Hematopoietic multipotent progenitor cell treated with erythropoietin and hydrocortisone succinate and interleukin-3 and kit ligand, for 4 days (in vitro differentiated cells): ENCODE measurements at regions not wholly inside any gene's neighbourhood (a gene's known extent, or its start where the extent isn't known, plus 50 kb on each side); places are given as distances from the start of the nearest gene placed in this dataset.

Experiments
- DNase-seq: peaks from one replicate; pipeline ENCODE4 v3.0.0-alpha.2; 2015

DNA sequence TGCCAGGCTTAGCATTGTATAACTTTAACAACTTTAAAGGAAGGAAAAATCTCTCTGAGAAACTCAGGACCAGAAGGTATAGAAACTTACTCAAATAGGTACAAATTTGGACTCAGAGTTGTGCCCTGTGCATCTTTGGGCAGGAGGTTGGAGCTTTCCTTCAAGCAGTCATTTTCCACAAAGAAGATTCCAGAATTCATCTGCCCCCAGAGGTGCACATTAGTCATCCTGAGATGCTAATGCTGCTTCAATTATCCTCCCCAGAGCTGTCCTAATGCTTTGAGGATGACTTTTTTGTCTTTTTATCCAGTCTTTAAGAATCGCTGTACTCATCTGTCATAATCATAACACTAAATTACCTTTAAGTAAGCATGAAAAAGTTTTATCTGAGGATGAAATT lies 243.0 kb upstream of the WWC1 start:
- no peak for DNase-seq

DNA sequence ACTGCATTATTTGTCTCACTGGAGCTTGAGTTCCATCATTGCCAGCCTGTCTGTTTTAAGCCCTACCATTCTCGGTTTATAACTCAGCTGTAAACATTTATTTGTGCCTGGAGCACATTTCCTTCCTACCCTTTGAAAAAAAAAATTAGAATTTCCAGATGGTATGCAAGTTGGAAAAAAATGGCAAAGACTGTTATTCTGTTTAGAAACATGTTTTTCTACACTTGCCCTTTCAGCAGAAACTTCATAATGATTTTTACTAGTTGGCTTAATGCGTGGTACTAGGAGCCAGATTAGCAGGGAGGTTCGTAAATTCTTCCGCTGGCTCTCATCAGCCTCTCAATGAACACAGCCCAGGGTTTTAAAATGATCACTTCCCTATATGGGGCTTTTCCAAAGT lies 238.8 kb upstream of the WWC1 start:
- no peak for DNase-seq

DNA sequence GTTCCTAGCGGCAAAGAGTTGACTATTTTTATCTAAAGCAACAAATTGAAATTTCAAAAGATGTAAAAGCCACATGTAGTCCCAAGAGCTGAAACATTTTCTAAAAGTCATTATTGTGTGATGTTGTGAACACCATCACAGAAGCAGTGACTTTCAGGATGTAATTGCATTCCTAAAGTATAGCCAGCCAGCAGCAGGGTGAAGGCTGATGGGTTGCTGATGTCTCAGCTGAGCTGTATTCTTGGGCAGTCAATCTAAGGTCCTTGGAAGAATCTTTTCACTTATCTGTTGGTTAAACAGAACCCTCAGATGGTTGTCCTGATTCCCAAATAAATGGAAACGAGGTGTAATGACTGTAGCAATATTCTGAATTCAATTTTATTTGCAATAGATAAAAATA lies 237.4 kb upstream of the WWC1 start:
- no peak for DNase-seq

DNA sequence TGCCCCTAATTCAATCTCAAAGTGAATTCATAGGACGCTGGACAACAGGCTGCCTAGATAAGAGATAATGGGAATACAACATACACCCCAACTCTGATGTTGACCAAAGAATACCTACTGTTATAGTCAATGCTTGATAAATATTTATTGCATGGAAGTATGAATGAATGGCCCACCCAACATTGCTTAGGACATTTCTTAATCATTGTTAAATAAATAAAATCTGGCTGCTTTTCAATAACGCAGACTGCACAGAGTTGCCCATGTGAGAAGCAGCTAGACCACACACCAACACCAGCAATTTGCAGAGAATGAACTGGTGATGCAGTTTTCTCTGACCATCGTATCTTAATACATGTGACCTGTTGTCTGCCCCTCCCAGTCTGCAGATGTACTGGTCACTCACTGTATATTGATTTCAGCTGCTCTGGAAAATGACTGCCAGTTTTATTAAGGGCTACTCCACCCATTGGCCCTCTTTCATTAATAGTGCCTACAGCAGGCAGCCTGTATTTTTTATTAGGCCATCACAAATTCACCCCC lies 236.2 kb upstream of the WWC1 start:
- no peak for DNase-seq

DNA sequence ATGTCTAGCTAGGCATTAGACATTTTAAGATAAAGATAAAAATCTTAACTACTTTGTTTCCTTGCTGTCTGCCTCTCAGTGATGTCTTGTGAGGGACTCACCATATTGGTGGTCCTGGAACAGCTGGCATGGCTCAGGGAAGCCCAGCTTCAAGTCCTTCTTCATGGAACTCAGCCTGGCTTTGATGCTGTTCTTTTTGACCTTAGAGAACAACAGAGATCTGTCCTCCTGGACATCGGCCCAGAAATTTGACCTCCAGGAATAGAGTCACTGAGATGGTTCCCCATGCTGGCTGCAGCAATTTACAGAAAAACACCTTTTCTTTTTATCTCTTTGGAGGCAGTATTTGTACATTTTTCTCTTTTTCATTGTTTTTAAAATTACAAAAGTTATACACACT lies 235.5 kb upstream of the WWC1 start:
- DNase-seq = no peak

DNA sequence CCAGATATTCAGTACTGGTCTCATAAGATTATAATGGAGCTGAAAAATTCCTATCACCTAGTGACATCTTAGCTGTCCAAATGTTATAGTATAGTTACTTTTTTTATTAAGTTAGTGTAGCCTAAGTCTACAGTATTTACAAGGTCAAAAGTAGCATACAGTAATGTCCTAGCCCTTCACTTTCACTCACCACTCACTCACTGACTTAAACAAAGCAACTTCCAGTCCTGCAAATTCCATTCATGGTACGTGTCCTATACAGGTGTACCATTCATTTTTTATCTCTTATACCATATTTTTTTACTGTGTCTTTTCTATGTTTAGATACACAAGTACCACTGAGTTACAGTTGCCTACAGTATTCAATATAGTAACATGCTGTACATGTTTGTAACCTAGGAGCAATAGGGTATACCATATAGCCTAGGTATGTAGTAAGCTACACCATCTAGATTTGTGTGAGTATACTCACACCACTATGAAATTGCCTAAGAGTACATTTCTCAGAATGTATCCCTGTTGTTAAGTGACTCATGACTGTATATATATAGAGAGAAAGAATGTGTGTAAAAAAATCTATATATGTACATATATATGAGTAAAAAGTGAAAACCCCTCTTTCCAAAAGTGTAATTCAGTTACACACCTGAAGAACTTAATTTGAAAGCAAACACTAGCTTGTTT lies 234.8 kb upstream of the WWC1 start:
- no peak for DNase-seq

DNA sequence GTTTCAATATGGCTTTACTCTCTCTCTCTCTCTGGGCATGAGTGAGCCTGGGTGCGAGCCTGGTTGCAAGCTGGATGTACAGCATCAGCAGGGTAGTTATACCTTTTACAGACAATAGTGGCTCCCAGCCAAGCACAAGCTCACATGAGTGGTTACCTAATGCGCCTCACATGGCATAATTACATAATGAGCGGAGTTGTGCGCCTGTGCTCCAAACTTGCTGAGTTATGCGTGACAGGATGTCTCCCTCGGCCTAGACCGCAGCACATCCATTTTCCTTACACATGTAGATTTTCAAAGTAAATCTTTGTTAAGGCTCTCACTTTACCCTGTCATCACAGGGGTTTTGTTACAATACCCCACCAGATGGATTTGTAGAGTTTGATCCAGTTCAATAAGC lies 233.5 kb upstream of the WWC1 start:
- peak; percentile 26 for DNase-seq

DNA sequence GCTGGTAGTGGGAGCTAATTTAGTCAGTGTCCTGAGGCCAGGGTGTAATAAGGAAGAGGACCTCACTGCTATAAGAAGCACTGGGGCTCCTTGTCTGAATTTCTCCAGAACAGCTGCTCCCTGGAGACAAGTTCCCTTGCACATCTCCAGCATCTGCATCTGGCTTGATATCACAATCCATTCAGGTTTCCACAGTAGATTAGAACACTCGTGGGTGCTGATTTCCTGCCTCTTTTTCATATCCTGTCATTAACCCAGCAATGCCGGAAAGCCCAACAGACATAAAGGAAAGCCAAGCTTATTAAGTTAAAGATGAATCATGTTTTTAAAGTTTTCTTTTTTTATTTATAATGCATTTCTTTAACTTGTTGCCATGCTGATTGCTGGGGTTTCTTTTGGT lies 232.3 kb upstream of the WWC1 start:
- DNase-seq = peak; percentile 53

DNA sequence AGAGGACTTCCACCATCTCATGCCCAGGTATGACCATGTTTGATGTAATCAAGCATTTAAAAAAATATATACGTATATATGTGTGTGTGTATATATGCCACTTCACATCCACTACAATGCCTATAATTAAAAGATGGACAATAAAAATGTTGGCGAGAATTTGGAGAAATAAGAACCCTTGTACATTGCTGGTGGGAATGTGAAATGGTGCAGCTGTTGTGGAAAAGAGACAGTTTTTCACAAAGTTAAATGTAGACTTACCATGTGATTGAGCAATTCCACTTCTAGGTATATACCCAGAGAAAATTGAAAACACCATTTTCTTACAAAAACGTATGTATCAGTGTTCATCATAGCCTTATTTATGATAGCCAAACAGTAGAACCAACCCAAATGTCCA lies 229.2 kb upstream of the WWC1 start:
- no peak for DNase-seq

DNA sequence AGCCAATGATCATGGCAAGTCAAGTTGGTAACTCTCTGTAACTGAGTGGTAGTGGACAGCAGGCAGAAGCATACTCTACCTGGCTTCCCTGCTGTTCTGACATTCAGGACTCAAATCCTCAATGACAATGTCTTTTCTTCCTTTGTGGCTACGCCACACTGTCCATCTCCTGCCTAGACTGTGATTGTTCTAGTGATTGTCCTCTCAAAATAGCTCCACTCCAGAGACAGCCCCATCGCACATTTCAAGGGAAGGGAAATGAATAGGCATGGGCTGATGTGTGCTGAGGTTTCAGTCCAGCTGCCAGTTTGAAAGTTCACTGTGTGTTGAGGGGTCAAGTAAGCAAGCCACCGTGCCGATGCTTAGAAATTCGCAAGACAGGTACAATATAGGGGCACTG lies 227.0 kb upstream of the WWC1 start:
- DNase-seq = no peak

DNA sequence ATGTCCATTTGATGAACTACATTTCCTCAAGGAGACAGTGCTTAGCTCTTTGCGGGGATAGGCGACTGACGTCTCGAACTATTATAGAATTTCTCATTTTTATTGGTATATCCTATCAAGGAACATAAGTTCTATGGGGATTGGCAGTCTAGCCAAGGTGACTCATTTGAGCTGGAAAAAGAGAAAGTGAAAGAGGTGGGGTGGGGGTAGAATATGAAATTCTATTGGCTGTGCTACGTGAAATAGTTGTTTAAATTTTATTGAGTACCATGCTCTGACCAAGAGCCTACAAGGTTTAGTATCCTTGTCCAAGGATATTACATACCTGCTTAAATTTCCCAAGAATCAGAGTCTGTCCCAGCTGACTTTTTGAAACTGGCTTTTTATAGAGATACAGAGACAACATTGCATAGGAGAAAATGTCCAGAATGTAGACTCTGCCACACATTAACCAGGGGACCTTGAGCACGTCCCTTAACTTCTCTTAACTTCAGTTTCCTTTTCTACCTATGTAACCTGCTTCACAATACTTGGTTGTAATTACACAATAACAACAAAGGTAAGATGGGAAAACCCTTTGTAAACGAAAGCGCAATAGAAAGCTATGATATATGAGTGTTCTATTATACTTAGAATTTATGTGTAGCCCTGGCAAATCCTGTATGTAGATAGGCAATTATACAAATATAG lies 226.4 kb upstream of the WWC1 start:
- no peak for DNase-seq

DNA sequence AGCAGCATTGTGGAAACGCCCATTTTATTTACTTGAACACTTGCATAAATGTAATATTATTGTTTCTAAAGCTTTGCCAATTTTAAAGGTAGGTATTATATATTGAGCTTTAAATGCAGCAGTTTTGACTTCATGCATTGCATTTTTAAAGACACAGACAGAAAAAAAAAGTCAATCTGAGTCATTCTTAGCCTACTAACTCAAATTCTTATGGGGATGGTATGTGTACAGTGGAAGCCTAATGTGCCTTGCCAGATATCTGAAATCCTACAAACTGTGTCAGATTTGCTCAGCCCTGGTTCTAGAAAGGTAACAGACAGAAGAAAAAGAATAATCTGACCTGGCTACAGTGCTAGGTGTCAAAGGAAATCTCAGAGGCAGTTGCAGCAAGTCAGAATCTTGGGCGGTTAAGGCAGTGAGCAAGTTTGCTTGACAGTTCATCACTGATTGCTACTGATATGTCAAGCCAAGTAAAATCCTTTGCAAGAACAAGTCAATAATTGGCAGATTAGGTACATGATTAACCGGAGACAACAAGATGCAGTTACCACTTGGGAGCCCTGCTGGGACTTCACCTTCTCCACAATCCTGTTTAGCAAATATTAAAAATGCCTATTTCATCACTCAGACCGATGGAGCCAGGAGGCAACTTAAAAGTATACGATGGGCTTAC lies 224.8 kb upstream of the WWC1 start:
- DNase-seq = no peak

DNA sequence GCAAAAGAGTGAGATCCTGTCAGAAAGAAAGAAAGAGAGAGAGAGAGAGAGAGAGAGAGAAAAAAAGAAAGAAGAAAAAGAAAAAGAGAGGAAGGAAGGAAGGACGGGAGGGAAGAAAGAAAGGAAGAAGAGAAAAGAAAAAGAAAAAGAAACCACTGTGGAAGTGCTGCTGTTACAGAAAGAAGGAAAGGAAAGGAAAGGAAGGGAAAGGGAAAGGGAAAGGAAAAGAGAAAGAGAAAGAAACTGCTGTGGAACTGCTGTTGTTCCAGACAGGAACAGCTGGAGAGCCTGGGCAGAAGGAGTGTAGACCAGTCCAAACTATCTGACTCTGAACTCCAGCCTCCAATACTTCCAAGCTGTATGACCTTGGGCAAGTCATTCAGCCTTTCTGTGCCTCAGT lies 220.7 kb upstream of the WWC1 start:
- no peak for DNase-seq

DNA sequence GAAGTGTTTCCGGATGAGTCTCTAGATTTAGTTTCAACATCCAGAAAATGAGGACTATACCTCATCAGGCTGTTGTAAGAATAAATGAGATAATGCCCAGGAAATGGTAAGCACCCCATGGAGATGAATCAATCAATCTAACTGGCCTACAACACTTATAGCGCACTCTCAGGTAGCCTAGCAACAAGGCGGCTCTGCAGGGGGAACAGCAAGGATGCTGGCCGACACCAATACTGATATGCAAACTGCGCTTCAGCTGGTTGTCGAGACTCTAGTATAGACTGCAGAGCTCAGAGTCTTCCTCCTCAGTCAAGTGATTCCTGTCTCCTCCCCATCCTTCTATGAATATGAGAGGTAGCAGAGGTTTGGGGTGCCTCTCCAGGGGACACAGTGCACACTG lies 218.8 kb upstream of the WWC1 start:
- DNase-seq = no peak

DNA sequence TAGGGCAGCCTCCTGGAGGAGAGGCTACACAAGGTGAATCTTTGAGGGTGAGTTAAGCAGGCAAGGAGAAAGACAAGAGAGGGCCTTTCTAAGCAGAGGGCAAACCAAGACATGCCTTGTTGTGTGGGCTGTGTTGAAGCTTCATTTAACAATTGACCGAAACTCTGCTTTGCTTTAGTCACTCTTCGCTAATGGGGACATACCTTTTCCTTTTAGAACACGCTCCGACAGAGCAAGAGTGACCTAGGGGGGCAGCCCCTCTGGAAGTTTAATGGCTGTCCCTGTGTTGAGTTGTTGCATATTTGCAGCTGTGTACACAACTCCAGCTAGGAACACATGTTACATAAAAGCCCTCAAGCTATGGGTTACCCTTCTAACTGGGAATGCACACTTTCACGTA lies 218.1 kb upstream of the WWC1 start:
- no peak for DNase-seq

DNA sequence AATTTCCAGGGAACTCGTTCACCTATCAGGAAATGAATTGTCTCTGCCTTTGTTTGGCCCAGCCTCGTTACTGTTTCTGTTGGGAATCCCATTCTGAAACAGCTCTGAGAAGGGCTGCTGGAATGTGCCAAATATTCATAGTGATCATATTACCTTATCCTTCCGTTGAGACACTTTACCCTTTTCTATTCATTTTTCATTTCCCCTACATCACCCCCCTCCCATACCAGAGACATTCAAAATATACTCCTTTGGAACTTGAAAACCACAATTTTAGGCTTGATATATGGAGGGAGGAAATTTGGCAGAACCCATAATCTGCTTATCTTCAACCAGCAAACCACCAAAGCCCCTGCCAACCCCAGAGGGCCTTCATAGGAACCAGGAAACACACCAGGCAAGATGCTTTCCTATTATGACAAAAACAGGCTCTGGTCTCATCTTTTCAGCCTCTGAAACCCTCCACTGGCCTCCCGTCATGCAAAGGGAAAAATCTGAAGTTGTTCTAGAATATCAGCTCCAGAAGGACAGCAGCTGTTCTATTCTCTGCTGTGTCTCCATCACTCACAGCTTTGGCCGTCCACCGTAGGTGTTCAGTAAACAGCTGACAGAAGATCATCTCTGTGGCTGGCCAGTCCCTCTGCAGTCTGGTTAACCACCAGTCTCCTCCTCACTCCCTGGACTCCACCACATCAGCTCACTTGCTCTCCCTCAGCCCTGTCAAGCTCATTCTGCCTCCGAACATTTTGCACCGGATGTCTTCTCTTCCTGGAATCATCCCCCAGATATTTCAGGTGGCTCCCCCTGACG lies 217.2 kb upstream of the WWC1 start:
- DNase-seq = peak; percentile 80

DNA sequence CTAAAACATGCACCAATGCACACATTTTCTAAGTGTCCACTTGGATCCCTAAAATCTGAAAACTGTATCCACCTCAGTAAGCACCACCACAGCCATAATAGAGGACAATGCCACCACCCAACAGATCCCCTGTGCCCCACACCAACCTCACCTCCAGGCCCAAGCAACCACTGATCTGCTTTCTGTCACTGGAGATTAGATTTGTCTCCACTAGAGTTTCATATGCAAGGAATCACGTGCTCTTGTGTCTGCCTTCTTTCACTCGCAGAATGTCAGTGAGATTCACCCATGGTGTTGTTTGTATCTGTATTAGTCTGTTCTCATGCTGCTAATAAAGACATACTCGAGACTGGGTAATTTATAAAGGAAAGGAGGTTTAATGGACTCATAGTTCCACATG lies 216.1 kb upstream of the WWC1 start:
- no peak for DNase-seq

DNA sequence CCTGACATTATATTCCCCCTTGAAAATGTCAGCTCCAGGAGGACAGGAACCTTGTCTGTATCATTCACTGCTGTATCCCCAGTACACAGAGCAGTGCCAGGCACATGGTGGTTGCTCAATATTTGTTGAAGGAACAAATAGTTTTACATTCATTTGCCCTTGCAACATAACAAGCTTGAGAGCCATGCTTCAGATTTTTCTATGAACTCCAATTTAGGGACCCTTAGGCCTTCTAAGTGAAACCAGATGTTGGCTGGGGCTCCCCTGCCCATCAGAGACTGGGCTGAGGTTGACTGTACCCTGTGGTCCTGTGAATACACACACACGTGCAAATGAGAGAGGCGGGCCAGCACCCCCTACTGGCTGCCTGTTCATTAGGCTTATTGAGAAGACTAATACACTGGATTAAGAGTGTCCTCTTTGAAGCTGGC lies 214.9 kb upstream of the WWC1 start:
- peak; percentile 54 for DNase-seq

DNA sequence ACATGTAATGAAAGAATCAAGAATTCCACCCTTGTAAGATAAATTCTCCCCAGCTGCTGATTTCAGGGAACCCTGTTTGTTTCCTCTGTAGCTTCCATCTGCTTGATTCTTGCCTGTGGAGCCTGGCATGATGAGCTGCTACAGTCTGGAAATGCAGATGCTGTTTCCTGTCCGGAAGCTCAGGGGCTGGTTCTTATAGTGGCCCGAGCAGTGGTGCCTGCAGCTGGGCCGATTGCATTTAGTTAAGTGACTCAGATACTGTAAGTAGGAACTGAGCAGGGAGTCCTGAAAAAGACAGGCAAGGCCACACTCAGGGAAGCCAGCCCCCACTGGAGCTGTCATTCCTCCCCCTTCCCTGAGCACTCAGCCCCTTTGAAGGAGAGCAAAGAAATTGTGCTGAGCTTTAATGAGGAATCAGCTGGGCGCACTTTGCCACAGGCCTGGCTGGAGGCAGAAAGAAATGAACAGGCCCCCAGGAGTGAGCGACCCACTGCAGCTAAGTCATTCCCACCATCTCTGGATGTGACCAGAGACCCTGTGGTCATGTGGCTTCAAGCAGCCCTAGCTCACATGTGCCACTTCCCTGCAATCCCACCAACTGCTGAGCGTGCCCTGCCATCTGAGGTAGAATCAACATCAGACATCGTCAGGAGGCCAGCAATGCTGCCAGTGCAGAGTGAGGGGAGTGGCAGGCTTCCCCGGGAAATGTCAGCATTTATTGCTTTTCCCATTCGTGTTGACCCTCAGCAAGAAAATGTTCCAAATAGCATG lies 206.0 kb upstream of the WWC1 start:
- peak; percentile 31 for DNase-seq

DNA sequence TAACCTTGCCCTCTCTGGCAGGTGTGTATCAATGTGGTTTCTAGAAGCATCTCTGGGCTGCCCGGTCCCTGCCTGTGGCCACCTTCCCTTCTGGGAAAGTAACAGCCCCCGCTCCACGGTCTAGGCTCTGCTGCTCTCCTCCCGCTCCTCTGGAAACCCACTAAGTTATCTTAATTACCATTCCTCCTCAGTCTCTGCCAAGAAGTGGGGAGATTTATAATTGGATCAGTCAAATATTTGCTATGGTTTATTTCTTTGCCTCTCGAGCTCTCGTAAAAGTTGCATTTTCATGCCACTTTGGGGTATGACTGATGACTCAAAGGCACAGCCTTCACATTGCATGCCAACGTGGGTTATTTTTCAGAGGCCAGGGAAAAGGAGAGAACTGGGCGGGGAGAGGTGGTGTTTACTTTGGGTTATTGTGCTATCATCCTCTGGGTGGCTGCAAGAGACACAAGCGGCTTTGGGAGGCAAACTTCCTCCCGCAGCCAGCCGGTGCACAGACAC lies 205.3 kb upstream of the WWC1 start:
- peak; percentile 15 for DNase-seq

DNA sequence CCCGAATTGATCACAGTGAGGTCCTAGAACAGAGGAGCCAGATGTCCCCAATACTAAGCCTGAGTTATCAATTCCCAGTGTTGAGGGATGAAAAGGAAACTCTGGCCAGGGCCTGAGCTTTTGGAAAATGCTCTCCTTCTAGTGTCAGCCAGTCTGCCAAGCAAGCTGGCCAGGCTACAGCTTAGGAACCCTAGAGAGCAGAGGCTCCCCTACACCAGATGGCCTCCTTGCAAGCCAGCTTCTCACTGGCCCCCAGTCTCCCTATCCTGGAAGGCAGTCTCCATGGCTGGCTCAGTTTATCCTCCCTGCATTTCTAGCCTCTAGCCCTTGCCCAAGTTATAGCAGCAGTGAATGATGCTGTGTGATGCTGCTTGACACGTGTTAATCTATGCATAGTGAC lies 204.7 kb upstream of the WWC1 start:
- no peak for DNase-seq
